NCI-H446 treated with DMSO at 0.1 percent for 48 hours (cell line): ENCODE measurements at regions not wholly inside any gene's neighbourhood (a gene's known extent, or its start where the extent isn't known, plus 50 kb on each side); places are given as distances from the start of the nearest gene placed in this dataset.
"Not testable (repeated sequence)": the region's sequence is repeated elsewhere in the genome, so short reads cannot be mapped to it uniquely, and the experiment has no call there.

ENCODE experiments used
- DNase-seq: peaks from one replicate; lab custom pipeline; 2025; lab: John Stamatoyannopoulos, UW

DNA sequence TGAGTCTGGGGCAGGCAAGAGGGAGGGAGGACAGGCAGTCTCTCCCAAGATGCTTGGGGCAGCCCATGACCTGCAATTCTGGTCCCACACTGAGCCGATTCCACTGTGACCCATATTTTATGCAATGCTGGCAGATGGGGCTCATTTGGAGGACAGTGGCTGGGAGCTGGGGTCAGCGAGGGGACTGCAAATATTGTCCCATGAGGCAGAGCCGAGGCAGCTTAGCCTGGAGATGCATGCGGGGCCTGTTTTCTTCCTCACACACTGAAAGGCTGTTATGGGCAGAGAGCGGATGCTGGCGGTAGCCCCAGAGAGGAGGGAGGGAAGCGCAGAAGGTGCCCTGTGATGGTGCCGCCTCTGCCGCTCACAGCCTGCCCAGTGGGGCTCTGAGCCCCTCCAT, 128.5 kb upstream of the POU3F1 start:
- DNase-seq: no peak

DNA sequence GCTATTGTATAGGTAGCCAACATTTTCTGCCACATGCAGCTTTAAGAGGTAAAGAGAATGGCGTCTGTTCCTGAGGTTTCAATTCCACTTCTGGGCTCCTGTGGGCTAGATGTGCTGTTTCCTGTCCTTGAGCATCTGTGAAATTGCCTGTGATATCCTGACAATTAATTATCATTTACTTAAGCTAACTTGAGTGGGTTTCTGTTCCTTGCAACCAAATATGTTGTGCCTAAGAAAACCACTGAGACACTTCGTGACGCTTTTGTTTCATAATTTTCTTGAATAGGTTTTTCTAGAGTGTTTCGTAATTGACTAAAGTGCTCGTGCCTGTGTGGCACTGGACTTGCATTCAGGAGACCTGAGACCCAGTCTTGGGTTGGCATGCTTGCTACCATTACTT, 127.3 kb upstream of the POU3F1 start:
- DNase-seq: no peak

DNA sequence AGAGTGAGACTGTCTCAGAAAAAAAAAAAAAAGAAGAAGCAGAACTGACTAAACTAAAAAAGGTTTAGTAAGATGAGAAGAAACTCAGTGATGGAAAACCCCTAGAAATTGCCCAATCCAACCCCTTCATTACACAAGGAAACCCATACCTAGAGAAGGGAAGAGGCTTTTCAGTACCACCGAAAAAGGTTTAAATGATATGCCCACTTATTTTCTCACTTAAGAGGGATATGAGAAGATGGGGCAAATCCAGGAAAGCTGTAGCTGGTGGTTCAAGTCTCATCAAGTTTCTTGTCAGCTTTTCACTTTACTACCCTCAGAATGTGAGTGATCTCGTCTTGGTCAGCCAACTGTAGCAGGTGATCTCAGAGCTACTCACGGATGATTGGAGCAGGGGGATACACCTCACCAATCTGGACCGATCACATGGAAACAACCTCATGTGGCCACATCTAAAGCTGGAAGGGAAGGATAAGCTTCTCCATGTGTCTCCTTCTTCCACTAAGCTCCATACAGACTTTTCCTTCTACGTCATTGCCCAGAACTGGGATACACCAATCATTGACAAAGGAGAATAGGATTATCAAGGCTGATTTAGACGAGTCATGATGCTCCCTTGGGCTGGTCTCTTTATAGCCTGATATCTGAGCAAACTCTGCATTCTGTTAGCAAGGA, 126.7 kb upstream of the POU3F1 start:
- DNase-seq: no peak

DNA sequence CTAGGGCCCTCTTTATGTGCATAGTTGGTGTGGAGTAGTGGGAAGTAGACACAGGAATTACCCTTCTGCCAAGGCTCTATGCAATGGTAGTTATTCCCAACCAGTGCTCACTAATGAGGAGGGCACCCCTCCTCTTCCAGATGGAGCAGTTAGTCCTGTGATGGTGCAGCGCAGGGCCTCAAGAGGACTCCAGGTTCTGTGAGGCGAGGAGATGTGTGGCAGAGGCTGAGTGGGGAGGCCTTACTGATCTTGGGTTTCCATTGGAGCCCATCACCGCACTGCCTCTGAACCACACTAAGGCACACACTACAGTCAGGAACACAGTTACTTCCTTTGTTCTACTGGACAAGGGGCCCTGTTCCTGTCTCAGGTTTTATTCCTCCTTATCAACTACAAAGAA, 122.5 kb upstream of the POU3F1 start:
- DNase-seq: no peak

DNA sequence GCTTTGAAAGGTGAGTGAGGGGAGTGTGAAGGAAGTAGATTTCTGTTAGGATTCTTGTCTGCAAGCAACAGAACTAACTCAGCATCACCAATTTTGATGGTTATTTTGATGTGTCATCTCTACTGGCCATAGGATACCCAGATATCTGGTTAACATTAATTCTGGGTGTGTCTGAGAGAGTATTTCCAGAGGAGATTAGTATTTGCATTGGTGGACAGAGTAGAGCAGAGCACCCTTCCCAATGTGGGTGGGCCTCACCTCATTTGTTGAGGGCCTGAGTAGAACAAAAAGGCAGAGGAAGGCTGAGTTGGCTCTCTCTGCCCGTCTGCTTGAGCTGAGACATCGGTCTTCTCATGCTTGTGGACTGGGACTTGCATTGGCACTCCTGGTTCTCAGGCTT, 121.8 kb upstream of the POU3F1 start:
- DNase-seq: no peak

DNA sequence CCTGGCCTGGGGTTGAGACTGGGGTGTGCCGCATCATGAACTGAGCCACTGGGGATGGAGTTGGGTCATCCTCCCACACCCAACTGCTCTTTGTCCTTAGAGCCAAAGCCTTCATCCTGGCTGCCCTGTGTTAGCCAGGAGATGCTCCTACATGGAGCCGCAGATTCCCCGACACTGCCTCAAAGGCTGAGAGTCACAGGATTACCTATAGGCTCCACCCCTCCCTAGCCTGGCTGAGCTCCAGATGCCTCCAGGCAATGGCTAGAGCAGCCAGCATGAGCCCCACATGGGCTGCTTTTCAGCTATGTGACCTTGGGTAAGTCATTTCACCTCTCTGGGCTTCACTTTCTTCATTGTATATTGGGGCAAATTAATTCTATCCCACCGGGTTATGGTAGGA, 119.9 kb upstream of the POU3F1 start:
- DNase-seq: no peak

DNA sequence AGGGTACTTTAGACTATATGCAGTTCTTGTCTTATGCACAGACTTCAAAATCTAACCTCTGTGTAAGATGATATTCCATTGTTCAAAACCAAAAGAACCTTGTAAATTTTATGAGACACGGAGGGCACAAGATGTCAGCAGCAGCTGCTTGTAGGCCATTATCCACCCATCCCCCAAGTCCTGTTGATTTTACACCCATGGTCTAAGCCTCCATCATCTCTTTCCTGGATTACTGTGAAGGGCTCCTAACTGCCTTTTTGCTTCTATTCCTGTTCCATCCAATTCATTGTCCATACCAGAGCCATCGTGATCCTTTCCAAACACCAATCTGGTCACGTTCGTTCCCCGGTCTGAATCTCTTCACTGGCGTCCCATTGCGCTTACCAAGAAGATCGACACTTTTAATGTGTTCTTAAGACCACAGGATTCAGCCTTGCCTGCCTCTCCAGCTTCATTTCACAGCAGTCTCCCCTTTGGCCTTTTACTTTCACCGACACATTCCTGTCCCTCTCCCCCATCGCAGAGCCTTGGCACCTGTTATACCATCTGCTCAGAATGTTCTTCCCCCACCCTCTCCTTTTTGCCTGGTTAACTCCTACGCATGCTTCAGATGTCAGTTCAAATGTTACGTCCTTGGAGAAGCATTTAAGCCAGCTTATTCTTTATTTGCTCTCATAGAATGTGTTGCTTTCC, 107.3 kb upstream of the POU3F1 start:
- no peak for DNase-seq

DNA sequence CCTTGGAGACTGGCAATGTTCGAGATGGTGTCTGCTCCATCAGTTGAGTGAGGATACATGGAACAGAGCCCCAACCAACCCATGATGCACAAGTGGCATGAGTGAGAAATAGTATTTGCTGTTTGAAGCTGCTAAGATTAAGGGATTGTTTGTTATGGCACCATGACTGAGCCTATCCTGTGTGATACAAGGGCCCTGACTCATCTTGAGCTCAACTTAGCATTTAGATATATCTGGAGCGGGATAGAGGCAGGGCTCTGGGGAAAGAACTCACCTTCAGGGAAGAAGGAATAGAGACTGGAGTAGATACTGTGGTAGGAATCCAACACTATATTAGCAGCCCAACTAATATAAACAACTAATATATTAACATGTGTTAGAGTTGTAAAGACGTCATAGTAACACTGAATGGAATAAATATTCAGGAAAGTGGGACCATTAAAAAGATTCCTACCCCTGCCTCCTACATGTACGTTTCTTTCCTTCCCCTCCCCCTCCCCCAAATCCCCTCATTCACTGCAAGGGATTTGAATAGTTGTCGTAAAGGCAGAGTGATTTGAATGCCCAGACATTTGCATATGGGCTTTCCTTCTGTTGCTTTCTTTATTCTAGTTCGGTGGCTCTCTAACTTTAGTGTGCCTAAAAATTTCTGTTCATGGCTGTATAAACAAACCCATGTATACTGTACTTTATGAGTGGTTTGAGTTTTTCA, 106.6 kb upstream of the POU3F1 start:
- no peak for DNase-seq

DNA sequence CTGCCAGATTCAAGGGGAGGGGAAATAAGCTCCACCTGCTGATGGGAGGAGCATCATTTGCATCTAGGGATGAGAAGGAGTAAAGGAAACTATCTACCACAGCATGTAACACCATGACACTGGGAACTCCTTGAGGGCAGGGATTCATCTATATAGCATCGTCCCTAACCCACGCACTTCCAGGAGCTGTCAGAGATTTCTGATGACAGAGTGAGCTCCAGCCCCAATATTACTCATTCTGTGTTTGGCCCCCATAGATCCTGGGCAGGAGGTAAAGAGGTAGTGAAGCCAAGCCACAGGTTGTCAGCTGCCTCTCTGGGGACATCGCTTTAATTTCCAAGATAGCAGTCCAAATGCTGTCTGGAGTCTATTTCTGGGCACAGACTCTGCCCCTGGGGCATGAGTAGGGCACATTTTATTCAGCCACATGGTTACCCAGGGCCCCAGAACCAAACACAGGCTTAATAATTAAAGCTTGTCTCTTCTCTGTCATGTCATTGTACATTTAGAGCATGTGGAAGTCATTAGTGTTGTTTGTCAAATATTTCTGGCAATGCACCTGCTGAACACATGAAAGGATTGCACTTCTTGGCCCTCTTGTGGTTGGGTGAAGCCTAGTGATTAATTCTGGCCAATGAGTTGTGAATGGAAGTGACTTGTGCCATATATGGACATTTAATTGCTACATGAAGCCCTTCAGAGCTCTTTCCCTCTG, 105.9 kb upstream of the POU3F1 start:
- peak; percentile 81 for DNase-seq

DNA sequence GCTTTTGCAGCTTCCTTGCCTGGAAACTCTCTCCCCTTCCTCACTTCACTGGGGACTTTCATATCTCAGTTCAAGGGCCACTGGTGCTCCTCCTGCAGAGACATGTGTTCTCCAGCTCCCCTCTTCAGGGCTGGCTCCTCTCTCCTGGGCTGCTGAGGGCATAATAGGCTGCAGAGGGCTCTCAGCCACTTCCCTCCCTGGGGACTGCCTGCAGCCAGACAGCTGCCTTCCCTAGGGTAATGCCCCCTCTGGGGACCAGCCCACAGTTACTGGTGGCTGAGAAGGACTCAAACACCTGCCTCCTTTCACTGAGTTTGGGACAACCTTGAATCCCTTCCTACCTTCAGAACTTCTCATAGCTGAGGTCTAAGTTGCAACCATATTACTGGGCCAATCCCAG, 104.8 kb upstream of the POU3F1 start:
- DNase-seq: no peak

DNA sequence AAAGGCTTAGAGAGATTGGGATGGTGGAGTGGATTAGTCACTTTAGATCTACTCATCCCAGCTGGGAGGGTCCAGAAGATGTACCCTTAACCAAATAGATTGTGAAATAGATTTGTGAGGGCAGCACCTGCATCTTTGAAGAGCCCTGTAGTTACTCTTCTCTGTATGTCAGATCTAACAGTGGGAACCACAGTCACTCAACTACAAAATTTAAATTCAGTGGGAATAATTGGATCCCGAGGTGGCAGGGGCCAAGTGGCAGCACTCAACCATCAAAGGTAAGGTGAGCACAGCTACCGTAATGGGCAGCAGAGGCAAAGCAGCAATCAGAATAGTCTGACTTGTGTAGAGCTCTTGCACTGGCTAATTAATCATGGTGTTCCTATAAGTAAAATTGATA, 99.5 kb upstream of the POU3F1 start:
- DNase-seq: not testable (repeated sequence)

DNA sequence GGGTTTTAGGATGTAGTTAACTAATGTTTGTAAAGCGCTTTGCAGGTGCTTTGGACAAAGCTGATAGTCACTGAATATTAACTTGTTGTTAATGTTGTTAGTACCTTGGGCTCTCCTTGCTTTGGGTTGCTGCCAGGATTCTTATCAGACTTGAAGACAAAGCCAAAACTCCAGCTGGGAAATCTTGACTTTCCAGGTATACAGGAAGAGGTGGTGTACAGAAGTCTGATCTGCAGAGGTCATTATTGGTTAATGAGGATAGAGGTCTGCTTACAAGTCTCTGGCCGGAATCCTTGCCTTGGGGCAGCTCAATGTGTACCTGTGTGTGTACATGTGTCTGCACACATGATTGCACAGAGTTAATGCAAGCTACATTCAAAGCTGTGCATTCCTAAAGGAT, 96.0 kb upstream of the POU3F1 start:
- no peak for DNase-seq

DNA sequence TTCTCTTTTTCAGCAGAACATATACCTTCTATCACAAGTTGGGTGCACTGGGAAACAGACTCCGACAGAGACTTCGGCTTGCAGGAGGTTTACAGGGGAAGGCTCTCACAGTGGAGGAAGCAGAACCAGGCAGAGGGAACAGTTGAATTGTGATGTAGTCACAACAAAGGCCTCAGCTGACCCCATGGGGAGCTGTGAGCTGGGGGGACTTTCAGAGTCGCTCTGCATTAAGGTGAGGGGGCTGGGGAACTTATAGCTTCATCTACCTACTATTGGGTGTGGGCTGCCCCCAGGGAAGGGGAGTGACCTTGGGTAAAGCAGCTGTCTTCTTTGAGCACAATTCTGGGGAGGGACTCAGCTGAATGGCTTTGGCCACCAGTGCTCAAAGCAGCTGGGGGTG, 94.9 kb upstream of the POU3F1 start:
- no peak for DNase-seq

DNA sequence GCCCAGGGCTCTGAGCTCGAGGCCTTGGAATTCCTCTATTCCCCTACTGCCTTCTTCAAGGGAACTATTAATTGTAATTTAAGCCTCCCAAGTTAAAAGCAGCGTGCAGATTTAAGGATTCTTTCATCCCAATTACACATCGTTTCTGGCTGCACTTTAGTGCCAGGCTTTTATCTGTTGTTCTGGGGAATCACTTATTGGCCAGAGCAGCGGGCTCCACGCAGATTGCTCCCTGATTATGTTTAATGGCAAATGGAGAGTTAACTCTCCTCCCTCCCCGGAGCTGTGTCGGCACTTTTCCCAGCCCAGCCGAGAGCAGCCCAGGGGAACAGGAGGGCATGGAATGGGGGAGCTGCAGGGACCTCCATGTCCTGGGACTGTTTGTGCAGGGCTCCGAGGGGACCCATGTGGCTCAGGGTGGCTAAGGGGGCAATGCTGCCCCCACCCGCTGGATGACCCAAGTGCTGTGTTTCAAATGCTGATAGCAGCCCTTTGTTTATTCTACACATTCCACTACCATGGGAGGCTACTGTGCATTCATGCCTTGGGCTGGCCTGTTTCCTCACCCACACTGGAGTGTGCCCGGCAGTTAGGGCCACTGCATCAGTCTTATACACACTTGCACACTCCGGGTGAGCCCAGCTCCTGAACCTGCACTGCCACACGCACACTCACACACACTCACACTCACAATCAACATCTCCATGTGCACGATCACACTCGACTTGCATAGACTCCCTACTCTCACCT, 93.3 kb upstream of the POU3F1 start:
- DNase-seq: peak; percentile 18

DNA sequence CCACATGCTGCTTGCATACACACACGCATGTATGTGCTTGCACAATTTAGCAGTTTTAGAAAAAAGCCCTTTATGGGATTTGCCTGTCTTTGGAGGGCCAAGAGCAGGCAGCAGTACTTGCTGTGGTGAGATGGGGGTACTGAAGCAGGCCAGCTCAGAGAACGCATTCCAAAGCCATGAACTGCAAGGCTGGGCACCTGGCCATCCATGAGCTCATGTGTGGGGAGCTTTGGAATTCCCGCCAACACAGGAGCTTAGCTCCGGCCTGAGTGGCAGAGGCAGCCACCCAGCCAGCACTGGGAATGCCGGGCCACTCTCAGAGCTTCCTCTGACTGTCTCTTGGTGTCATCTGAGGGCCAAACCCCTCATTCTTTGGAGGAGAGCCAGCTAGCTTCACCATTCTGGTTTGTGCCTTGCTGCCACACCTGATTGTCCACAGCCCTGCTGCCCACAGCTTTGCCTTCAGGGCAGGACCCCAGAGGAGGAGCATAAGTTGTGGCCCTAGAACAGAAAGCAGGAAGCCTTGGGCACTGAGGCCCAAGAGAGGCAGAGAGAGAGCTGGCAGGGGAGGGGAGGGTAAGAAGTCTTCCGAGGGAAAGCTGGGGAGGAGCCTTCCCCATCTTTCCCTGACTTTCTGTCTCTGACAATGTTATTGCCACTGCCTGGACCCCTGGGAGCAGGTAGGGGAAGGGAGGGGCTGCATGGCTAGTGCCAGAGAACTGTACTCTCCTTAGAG, 92.1 kb upstream of the POU3F1 start:
- peak; percentile 96 for DNase-seq

DNA sequence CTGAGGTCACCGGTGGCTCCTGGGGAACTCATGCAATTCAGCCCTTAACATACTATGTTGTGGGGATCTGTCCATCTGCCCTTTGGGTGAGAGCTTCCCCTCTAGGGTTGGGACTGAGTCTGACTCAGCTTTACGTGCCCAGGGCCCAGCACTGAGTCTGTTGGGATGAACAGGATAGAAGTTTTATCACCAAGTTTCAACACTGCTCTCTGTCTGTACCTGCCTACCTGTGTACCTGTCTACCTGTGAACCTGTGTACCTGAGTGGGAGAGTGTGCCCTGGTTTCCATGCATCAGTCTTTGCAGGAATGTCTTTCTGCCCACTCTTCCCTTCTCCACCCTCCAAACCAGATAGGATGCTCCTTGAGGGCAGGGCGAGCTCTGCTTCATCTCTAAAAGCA, 90.6 kb upstream of the POU3F1 start:
- DNase-seq: no peak

DNA sequence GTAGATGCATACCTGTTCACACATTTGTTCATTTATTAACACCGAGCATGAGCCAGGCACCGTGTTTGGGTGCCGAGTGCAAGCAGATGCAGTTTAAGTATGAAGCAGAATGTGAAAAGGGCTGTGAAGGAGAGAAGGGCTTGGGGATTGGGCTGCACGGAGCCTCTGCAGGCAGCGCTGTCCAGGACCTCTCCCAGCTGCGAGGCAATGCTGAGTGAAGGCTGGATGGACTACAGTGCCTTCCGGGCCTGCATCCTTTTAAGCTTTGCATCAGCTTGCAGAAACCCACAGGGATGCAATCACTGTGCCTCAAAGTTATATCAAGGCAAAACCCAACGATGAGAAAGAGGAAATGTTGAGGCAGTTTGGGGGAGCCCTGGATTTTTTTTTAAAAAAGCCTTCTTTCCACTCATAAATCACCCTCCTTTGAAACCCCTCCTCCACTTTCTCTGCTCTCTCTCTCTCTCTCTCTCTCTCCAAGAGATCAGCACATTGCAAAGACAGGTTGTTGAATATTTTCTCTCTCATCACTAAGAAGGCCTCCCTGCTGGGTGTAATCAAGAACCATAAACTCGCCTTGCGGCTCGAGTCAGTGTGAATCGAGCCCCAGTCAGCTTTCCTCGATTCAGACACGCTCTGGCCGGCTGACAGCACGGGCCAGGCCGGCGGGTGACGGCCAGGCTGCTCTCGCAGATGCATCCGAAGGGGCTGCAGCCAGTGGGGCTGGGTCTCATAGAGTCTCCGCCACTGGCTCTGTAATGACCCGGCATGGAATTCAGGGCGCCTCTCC, 89.2 kb upstream of the POU3F1 start:
- no peak for DNase-seq

DNA sequence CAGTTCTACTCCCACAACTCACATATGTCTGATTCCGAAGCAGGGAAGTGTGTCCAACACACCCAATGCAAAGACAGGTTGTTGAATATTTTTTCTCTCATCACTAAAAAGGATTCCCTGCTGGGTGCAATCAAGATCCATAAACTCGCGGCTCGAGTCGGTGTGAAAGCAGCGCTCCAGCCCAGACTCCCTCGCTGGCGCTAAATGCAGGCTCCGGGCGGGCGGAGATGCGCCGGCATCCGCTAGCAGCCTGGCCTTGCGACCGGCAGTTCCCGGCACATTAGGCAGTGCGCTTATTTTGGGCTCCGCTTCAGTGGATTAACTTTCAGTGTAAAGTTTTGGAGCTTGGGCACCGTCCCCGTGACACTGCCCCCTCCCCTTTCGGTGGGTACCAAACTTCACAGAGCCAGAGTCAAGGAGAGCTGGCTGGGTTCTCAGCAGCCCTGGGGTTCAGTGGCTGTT, 87.7 kb upstream of the POU3F1 start:
- DNase-seq: no peak

DNA sequence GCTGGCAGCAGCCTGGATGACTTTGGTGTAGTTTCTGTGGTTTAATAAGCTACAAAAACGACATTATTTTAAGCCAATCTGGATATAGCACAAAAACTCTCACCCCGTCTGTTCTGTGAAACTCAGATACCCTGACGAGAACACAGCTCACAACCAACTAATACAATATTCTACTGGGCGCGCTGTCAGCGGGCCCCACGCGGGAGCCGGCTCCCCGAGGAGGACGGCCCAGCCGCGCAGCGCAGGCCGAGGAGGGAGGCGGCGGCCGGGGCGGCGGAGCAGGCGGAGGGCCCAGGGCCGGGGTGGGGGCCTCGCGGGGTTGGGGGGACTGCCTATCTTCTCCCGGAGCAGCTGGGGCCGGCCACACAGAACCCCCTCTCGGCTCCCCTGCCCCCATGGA, 87.2 kb upstream of the POU3F1 start:
- DNase-seq: no peak

DNA sequence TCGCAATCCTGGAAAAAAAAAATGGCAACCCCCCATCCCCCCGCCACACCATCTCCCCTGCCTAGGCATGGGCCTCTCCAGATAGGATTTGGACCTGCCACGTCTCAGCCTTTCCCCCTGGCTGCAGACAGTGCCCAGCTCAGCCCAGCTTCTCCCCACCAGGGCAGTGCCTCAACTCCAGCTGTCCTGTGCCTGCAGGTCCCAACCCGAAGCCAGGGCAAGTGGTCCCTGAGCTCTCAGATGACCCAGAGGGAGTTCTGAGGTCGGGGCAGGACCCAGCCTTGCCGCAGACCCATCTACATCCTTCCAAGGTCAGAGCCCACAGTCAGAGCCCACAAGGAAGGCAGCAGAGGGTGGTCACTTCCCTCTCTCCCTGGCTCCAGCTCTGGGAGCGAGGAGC, 86.7 kb upstream of the POU3F1 start:
- DNase-seq: no peak
